Kidney (tissue), 13 donors: ENCODE measurements at regions not wholly inside any gene's neighbourhood (a gene's known extent, or its start where the extent isn't known, plus 50 kb on each side); places are given as distances from the start of the nearest gene placed in this dataset.

Experiments used
- DNase-seq, 5 donors: peaks; one replicate each; pipeline ENCODE4 v3.0.0-alpha.2; 2013 to 2020
- FAIRE-seq: peaks from 2 replicates; lab custom pipeline; 2012; peaks lifted over from hg19 to GRCh38; lab: Jason Lieb, UNC
- H3K27ac ChIP-seq, 2 donors: one replicate each; pipeline ENCODE4 v1.7.0; 2013; ENCODE audit warnings: low read depth in 2 of 2, low read length in 2 of 2, inconsistent platforms in 1 of 2
- H3K27me3 ChIP-seq: one replicate; pipeline ENCODE4 v1.7.1; 2013; ENCODE audit warnings: low read length, inconsistent platforms; ENCODE audit not compliant: control insufficient read depth, insufficient read depth
- H3K36me3 ChIP-seq, 3 donors: one replicate each; pipeline versions ENCODE4 v1.7.0 to v1.7.1; 2013; ENCODE audit warnings: low read length in 3 of 3, control low read depth in 1 of 3, inconsistent platforms in 1 of 3; ENCODE audit not compliant: insufficient read depth in 3 of 3, control insufficient read depth in 2 of 3
- H3K4me1 ChIP-seq, 3 donors: one replicate each; pipeline versions ENCODE4 v1.7.0 to v1.7.1; 2013; ENCODE audit warnings: low read length in 3 of 3, inconsistent platforms in 1 of 3, low read depth in 1 of 3; ENCODE audit not compliant: control insufficient read depth in 2 of 3, insufficient read depth in 2 of 3
- H3K4me3 ChIP-seq, 3 donors: one replicate each; pipeline versions ENCODE4 v1.7.0 to v1.8.1; 2013; ENCODE audit warnings: low read length in 3 of 3, control low read depth in 1 of 3, inconsistent platforms in 1 of 3
- H3K9ac ChIP-seq, 3 donors: one replicate each; pipeline versions ENCODE4 v1.7.0 to v1.7.1; 2013; ENCODE audit warnings: low read length in 3 of 3, control low read depth in 1 of 3, inconsistent platforms in 1 of 3
- H3K9me3 ChIP-seq, 3 donors: one replicate each; pipeline versions ENCODE4 v1.7.0 to v1.7.1; 2013; ENCODE audit warnings: low read length in 3 of 3, control low read depth in 1 of 3, inconsistent platforms in 1 of 3; ENCODE audit not compliant: control insufficient read depth in 2 of 3, insufficient read depth in 1 of 3
- CTCF ChIP-seq: IDR thresholded peaks from 3 replicates; pipeline ENCODE4 v1.5.1; 2012; ENCODE audit warnings: mild to moderate bottlenecking, moderate library complexity, borderline replicate concordance; ENCODE audit not compliant: insufficient read depth; ENCODE audit errors: extremely low read depth
- intact Hi-C: fragments of 100-400 bp; cut with DNase I; formaldehyde crosslinking; loops from one replicate; pipeline ENCODE4 v1.11.1; 2022
- donor health status: control.
- donor health status: control.
- donor health status: control.
- donor health status: control.
- donor health status: control.
- donor health status: DM: yes; HTN: yes; CAD: no.
- donor health status: Normal renal cell carcinoma (clear cell type).

- intact Hi-C loops: no loop called here
- FAIRE-seq: no peak
- no peaks in the 10 kb centered on the region for H3K4me1 ChIP-seq
- H3K4me3 ChIP-seq: no peak overlapping the region
- H3K27me3 ChIP-seq: no peaks in the 10 kb centered on the region
- no peak for DNase-seq
- H3K36me3 ChIP-seq: no peaks in the 10 kb centered on the region
- no peaks in the 10 kb centered on the region for H3K9me3 ChIP-seq
- H3K9ac ChIP-seq: no peak overlapping the region
- no peak for TF ChIP-seq CTCF
- no peak overlapping the region for H3K27ac ChIP-seq
These were observed 119.9 kb downstream of the TTLL2 start for GRCh38 chr6:167444602-167445346.

- no peaks in the 10 kb centered on the region for H3K4me1 ChIP-seq
- no peak overlapping the region for H3K27ac ChIP-seq
- TF ChIP-seq CTCF: no peak
- H3K27me3 ChIP-seq: no peaks in the 10 kb centered on the region
- FAIRE-seq (no peak), DNase-seq (no peak)
- H3K4me3 ChIP-seq: no peak overlapping the region
- no peaks in the 10 kb centered on the region for H3K36me3 ChIP-seq
- intact Hi-C loops: no loop called here
- no peak overlapping the region for H3K9ac ChIP-seq
- H3K9me3 ChIP-seq: no peaks in the 10 kb centered on the region
These were observed 120.7 kb downstream of the TTLL2 start for GRCh38 chr6:167445568-167445967.

- H3K27ac ChIP-seq: no peak overlapping the region
These were observed 121.2 kb downstream of the TTLL2 start for GRCh38 chr6:167446046-167446445.

More at GRCh38 chr6:167446046-167446445, 121.2 kb downstream of the TTLL2 start:
- Histone ChIP-seq H3K4me1 (no peaks in the 10 kb centered on the region), H3K9me3 (no peaks in the 10 kb centered on the region), H3K9ac (no peak overlapping the region), H3K4me3 (no peak overlapping the region), H3K36me3 (no peaks in the 10 kb centered on the region), H3K27me3 (no peaks in the 10 kb centered on the region)
- TF ChIP-seq CTCF: no peak
- intact Hi-C loops: no loop called here
- DNase-seq (no peak), FAIRE-seq (no peak)
